H9 (cell line): ENCODE measurements at regions not wholly inside any gene's neighbourhood (a gene's known extent, or its start where the extent isn't known, plus 50 kb on each side); places are given as distances from the start of the nearest gene placed in this dataset.

Experiments
- DNase-seq: peaks from one replicate; pipeline ENCODE4 v3.0.0-alpha.2; 2017
- H2AFZ ChIP-seq: one replicate; pipeline ENCODE4 v1.6.1; 2013; ENCODE audit warnings: mild to moderate bottlenecking, low read length, control low read depth, moderate library complexity
- H2AK5ac ChIP-seq: 2 replicates; pipeline ENCODE4 v1.6.1; 2013; ENCODE audit warnings: low read length, control low read depth, mixed read lengths; ENCODE audit not compliant: insufficient read length
- H2BK120ac ChIP-seq: one replicate; pipeline ENCODE4 v1.6.1; 2013; ENCODE audit warnings: low read depth, mild to moderate bottlenecking, low read length, control low read depth, inconsistent platforms; ENCODE audit not compliant: poor library complexity, severe bottlenecking
- H2BK12ac ChIP-seq: 2 replicates; pipeline ENCODE4 v1.6.1; 2013; ENCODE audit warnings: low read length, control low read depth, mixed read lengths, low read depth; ENCODE audit not compliant: insufficient read length
- H2BK15ac ChIP-seq: 2 replicates; pipeline ENCODE4 v1.6.1; 2013; ENCODE audit warnings: low read depth, low read length, control low read depth
- H2BK20ac ChIP-seq: one replicate; pipeline ENCODE4 v1.6.1; 2013; ENCODE audit warnings: low read depth, mild to moderate bottlenecking, low read length, control low read depth, inconsistent platforms; ENCODE audit not compliant: poor library complexity, severe bottlenecking
- H2BK5ac ChIP-seq: 2 replicates; pipeline ENCODE4 v1.6.1; 2013; ENCODE audit warnings: low read length, control low read depth, mixed read lengths; ENCODE audit not compliant: insufficient read length
- H3K14ac ChIP-seq: 2 replicates; pipeline ENCODE4 v1.6.1; 2013; ENCODE audit warnings: low read length, control low read depth; ENCODE audit not compliant: insufficient read depth
- H3K18ac ChIP-seq: 2 replicates; pipeline ENCODE4 v1.6.1; 2013; ENCODE audit warnings: low read depth, mild to moderate bottlenecking, mixed read lengths, low read length, control low read depth; ENCODE audit not compliant: insufficient read length
- H3K23ac ChIP-seq: 2 replicates; pipeline ENCODE4 v1.6.1; 2013; ENCODE audit warnings: low read length, control low read depth, mixed read lengths, low read depth; ENCODE audit not compliant: insufficient read length
- H3K23me2 ChIP-seq: 2 replicates; pipeline ENCODE4 v1.6.1; 2013; ENCODE audit warnings: low read depth, mild to moderate bottlenecking, mixed read lengths, low read length, control low read depth; ENCODE audit not compliant: insufficient read length, poor library complexity, severe bottlenecking
- H3K27ac ChIP-seq: 2 replicates; pipeline ENCODE4 v1.5.1; 2013; ENCODE audit warnings: low read length, control low read depth, mixed read lengths, low read depth; ENCODE audit not compliant: insufficient read length
- H3K27me3 ChIP-seq: 2 replicates; pipeline ENCODE4 v1.6.1; 2013; ENCODE audit warnings: low read length, control low read depth, inconsistent platforms; ENCODE audit not compliant: insufficient read depth
- H3K4ac ChIP-seq: 2 replicates; pipeline ENCODE4 v1.6.1; 2013; ENCODE audit warnings: low read depth, mild to moderate bottlenecking, control low read depth, inconsistent platforms, low read length, moderate library complexity
- H3K4me1 ChIP-seq: 2 replicates; pipeline ENCODE4 v1.6.1; 2013; ENCODE audit warnings: low read length, control low read depth, inconsistent platforms; ENCODE audit not compliant: insufficient read depth
- H3K4me2 ChIP-seq: 2 replicates; pipeline ENCODE4 v1.6.1; 2013; ENCODE audit warnings: low read length, control low read depth, mixed read lengths; ENCODE audit not compliant: insufficient read length, insufficient read depth
- H3K56ac ChIP-seq: 2 replicates; pipeline ENCODE4 v1.6.1; 2013; ENCODE audit warnings: low read depth, mild to moderate bottlenecking, mixed read lengths, low read length, control low read depth; ENCODE audit not compliant: insufficient read length
- H3K79me1 ChIP-seq: 2 replicates; pipeline ENCODE4 v1.6.1; 2013; ENCODE audit warnings: low read depth, mild to moderate bottlenecking, moderate library complexity, low read length, control low read depth, inconsistent platforms; ENCODE audit not compliant: insufficient read depth, poor library complexity, severe bottlenecking
- H3K79me2 ChIP-seq: 2 replicates; pipeline ENCODE4 v1.6.1; 2013; ENCODE audit warnings: low read length, control low read depth, inconsistent platforms; ENCODE audit not compliant: insufficient read depth
- H3K9ac ChIP-seq: 2 replicates; pipeline ENCODE4 v1.6.1; 2013; ENCODE audit warnings: low read length, control low read depth, mixed read lengths; ENCODE audit not compliant: insufficient read length; ENCODE audit errors: extremely low read depth
- H3K9me3 ChIP-seq: one replicate; pipeline ENCODE4 v1.6.1; 2013; ENCODE audit warnings: low read depth, low read length, inconsistent platforms; ENCODE audit not compliant: control insufficient read depth
- H3T11ph ChIP-seq: one replicate; pipeline ENCODE4 v1.6.1; 2013; ENCODE audit warnings: mild to moderate bottlenecking, low read length, control low read depth, inconsistent platforms
- H4K20me1 ChIP-seq: one replicate; pipeline ENCODE4 v1.6.1; 2013; ENCODE audit not compliant: control insufficient read depth, insufficient read length, insufficient read depth
- H4K5ac ChIP-seq: 2 replicates; pipeline ENCODE4 v1.6.1; 2013; ENCODE audit warnings: low read depth, mild to moderate bottlenecking, mixed read lengths, low read length, control low read depth; ENCODE audit not compliant: insufficient read length
- H4K8ac ChIP-seq: replicated peaks from 2 replicates; pipeline ENCODE4 v1.6.1; 2013; ENCODE audit warnings: low read length, control low read depth, mixed read lengths, low read depth; ENCODE audit not compliant: insufficient read length
- H4K91ac ChIP-seq: 2 replicates; pipeline ENCODE4 v1.6.1; 2013; ENCODE audit warnings: low read depth, mild to moderate bottlenecking, moderate library complexity, mixed read lengths, low read length, control low read depth; ENCODE audit not compliant: insufficient read length
- H3K27ac Mint-ChIP-seq, 3 experiments: 2 replicates in 2 of 3; 3 replicates in 1 of 3; pipeline ENCODE4 v1.8.0; 2020 to 2021; ENCODE audit warnings: mixed read lengths in 3 of 3, mild to moderate bottlenecking in 1 of 3, moderate library complexity in 1 of 3
- H3K27me3 Mint-ChIP-seq: 2 replicates; pipeline ENCODE4 v1.8.0; 2021; ENCODE audit warnings: low read depth, mild to moderate bottlenecking, moderate library complexity, mixed read lengths
- H3K36me3 Mint-ChIP-seq, 3 experiments: 2 replicates in 2 of 3; 3 replicates in 1 of 3; pipeline ENCODE4 v1.8.0; 2020 to 2021; ENCODE audit warnings: low read depth in 3 of 3, mixed read lengths in 3 of 3; ENCODE audit not compliant: insufficient read depth in 1 of 3
- H3K4me1 Mint-ChIP-seq, 2 experiments: 2 replicates each; pipeline ENCODE4 v1.8.0; 2020; ENCODE audit warnings: mixed read lengths in 2 of 2
- H3K4me3 Mint-ChIP-seq, 2 experiments: 2 replicates in 1 of 2; 3 replicates in 1 of 2; pipeline ENCODE4 v1.8.0; 2020 to 2021; ENCODE audit warnings: mild to moderate bottlenecking in 2 of 2, mixed read lengths in 2 of 2, moderate library complexity in 1 of 2
- H3K9me3 Mint-ChIP-seq, 2 experiments: 2 replicates in 1 of 2; 3 replicates in 1 of 2; pipeline ENCODE4 v1.8.0; 2020; ENCODE audit warnings: mild to moderate bottlenecking in 2 of 2, mixed read lengths in 2 of 2, moderate library complexity in 1 of 2
- CTCF ChIP-seq: fragments of 200-600 bp; sonication (generic); conservative IDR thresholded peaks from 3 replicates; pipeline ENCODE4 v1.8.0; 2021; ENCODE audit warnings: antibody characterized with exemption, mild to moderate bottlenecking
- WGBS: extraction: QIAGEN DNeasy Blood & Tissue Kit; methylation state at CpG from one replicate; pipeline ENCODE4 v1.1.7; 2013; ENCODE audit warnings: missing lambda C conversion rate, low lambda C conversion rate, mixed read lengths; ENCODE audit not compliant: insufficient read length; ENCODE audit errors: extremely low coverage; 5-methylcytosine and 5-hydroxymethylcytosine counted together

GRCh38 chr2:21361957-21362486, 238.3 kb downstream of the TDRD15 start:
- no peak overlapping the region for H3K18ac ChIP-seq
- H3K36me3 Mint-ChIP-seq: peaks cover 0 to 4% (median 0%) of the 10 kb centered on the region in 3 experiments; a peak in 1 of 7 replicates
- H3K14ac ChIP-seq: no peak overlapping the region
- H2AFZ ChIP-seq: no peak overlapping the region
- H3K79me2 ChIP-seq: no peaks in the 10 kb centered on the region
- H3K23me2 ChIP-seq: no peaks in the 10 kb centered on the region
- peaks cover 9 to 17% of the 10 kb centered on the region in 2 experiments for H3K4me1 Mint-ChIP-seq
- H3K4me2 ChIP-seq: no peak overlapping the region
- H2BK15ac ChIP-seq: no peak overlapping the region
- H3K23ac ChIP-seq: no peak overlapping the region
- H3K27me3 Mint-ChIP-seq: no peaks in the 10 kb centered on the region
- no peak for TF ChIP-seq CTCF
- peak overlapping the region in 1 of 3 experiments; percentile 44; a peak in 1 of 7 replicates for H3K27ac Mint-ChIP-seq
- no peaks in the 10 kb centered on the region for H3K9me3 ChIP-seq
- no peak overlapping the region for H4K8ac ChIP-seq
- H3K4ac ChIP-seq: no peak overlapping the region
- no peak overlapping the region for H4K5ac ChIP-seq
- no peak for DNase-seq
- no peaks in the 10 kb centered on the region for H3K79me1 ChIP-seq
- no peak overlapping the region for H2BK5ac ChIP-seq
- H2AK5ac ChIP-seq: no peak overlapping the region
- H3K4me3 Mint-ChIP-seq: no peak overlapping the region
- no peak overlapping the region for H3K9ac ChIP-seq
- H2BK20ac ChIP-seq: no peak overlapping the region
- no peak overlapping the region for H3K56ac ChIP-seq
- no peaks in the 10 kb centered on the region for H4K20me1 ChIP-seq
- no peak overlapping the region for H2BK120ac ChIP-seq
- H3K4me1 ChIP-seq: no peaks in the 10 kb centered on the region
- no peak overlapping the region for H3T11ph ChIP-seq
- H4K91ac ChIP-seq: no peak overlapping the region
- no peak overlapping the region for H2BK12ac ChIP-seq
- no peak overlapping the region for H3K27ac ChIP-seq
- H3K27me3 ChIP-seq: no peaks in the 10 kb centered on the region
- no CpG with 5 or more reads among the region's 5 CpGs for WGBS
- peaks cover 5 to 7% of the 10 kb centered on the region in 2 experiments; a peak in 3 of 5 replicates for H3K9me3 Mint-ChIP-seq
